ENCODE measurements at regions not wholly inside any gene's neighbourhood (a gene's known extent, or its start where the extent isn't known, plus 50 kb on each side); places are given as distances from the start of the nearest gene placed in this dataset.
A peak's percentile ranks its signal among the peaks of the same experiment; 100 is the strongest.

GRCh38 chr6:130670142-130670541, 157.1 kb upstream of the SMLR1 start:
- H3K9me3 Mint-ChIP-seq = peaks cover 2% of the 10 kb centered on the region
- H3K27me3 Mint-ChIP-seq (ENCODE audit: insufficient read depth, low read depth) = peaks cover 3% of the 10 kb centered on the region
- H3K27ac Mint-ChIP-seq = no peak overlapping the region
- H3K36me3 Mint-ChIP-seq = no peaks in the 10 kb centered on the region
- Histone ChIP-seq H3K4me3 (no peak overlapping the region), H3K9ac (no peak overlapping the region), H3K36me3 (no peaks in the 10 kb centered on the region), H3K9me3 (ENCODE audit: low read depth) (no peaks in the 10 kb centered on the region), H3K27ac (no peak overlapping the region), H3F3A (ENCODE audit: low read depth) (no peaks in the 10 kb centered on the region), H3K4me1 (no peaks in the 10 kb centered on the region), H2AFZ (replicated peaks) (no peak overlapping the region), H3K79me2 (ENCODE audit: low read depth) (no peaks in the 10 kb centered on the region), H3K27me3 (no peaks in the 10 kb centered on the region), H4K20me1 (ENCODE audit: low read depth) (no peaks in the 10 kb centered on the region), H3K4me2 (no peak overlapping the region)
- H3K4me1 Mint-ChIP-seq = peaks cover 5% of the 10 kb centered on the region
- DNase-seq (ENCODE audit: low spot score) = no peak
- TF ChIP-seq EZH2phosphoT487 (IDR thresholded peaks at IDR 0.05) (no peak), CTCF (IDR thresholded peaks at IDR 0.05) (no peak), EZH2 (IDR thresholded peaks at IDR 0.05) (no peak)
- no peak overlapping the region for H3K4me3 Mint-ChIP-seq

GRCh38 chr6:130671119-130671518, 156.1 kb upstream of the SMLR1 start:
- Histone ChIP-seq H2AFZ (replicated peaks) (peak overlapping the region; percentile 76), H3K4me2 (no peak overlapping the region)

GRCh38 chr6:130671577-130671976, 155.6 kb upstream of the SMLR1 start:
- Mint-ChIP-seq H3K36me3 (no peaks in the 10 kb centered on the region), H3K27me3 (ENCODE audit: insufficient read depth, low read depth) (peaks cover 3% of the 10 kb centered on the region), H3K4me1 (peaks cover 9% of the 10 kb centered on the region), H3K4me3 (no peak overlapping the region), H3K9me3 (peaks cover 2% of the 10 kb centered on the region), H3K27ac (no peak overlapping the region)
- Histone ChIP-seq H2AFZ (replicated peaks) (peak overlapping the region; percentile 76), H4K20me1 (ENCODE audit: low read depth) (no peaks in the 10 kb centered on the region), H3K79me2 (ENCODE audit: low read depth) (no peaks in the 10 kb centered on the region), H3K27ac (no peak overlapping the region), H3K4me1 (no peaks in the 10 kb centered on the region), H3K4me3 (no peak overlapping the region), H3K36me3 (no peaks in the 10 kb centered on the region), H3K4me2 (no peak overlapping the region), H3K9me3 (ENCODE audit: low read depth) (no peaks in the 10 kb centered on the region), H3K9ac (no peak overlapping the region), H3F3A (ENCODE audit: low read depth) (no peaks in the 10 kb centered on the region), H3K27me3 (no peaks in the 10 kb centered on the region)
- DNase-seq (ENCODE audit: low spot score) = no peak
- no peak for TF ChIP-seq CTCF (IDR thresholded peaks at IDR 0.05)
- no peak for TF ChIP-seq EZH2 (IDR thresholded peaks at IDR 0.05)

More at GRCh38 chr6:130671119-130671518, 156.1 kb upstream of the SMLR1 start:
- no peaks in the 10 kb centered on the region for H3K9me3 ChIP-seq (ENCODE audit: low read depth)
- no peak overlapping the region for H3K4me3 ChIP-seq
- no peak overlapping the region for H3K27ac ChIP-seq
- H3F3A ChIP-seq (ENCODE audit: low read depth) = no peaks in the 10 kb centered on the region
- DNase-seq (ENCODE audit: low spot score) = no peak
- Mint-ChIP-seq H3K4me1 (peaks cover 5% of the 10 kb centered on the region), H3K9me3 (peaks cover 2% of the 10 kb centered on the region), H3K4me3 (no peak overlapping the region), H3K27ac (peak overlapping the region; percentile 6), H3K36me3 (no peaks in the 10 kb centered on the region), H3K27me3 (ENCODE audit: insufficient read depth, low read depth) (peaks cover 3% of the 10 kb centered on the region)
- TF ChIP-seq EZH2 (IDR thresholded peaks at IDR 0.05) (no peak), CTCF (IDR thresholded peaks at IDR 0.05) (no peak), EZH2phosphoT487 (IDR thresholded peaks at IDR 0.05) (no peak)
- no peaks in the 10 kb centered on the region for H3K27me3 ChIP-seq
- no peaks in the 10 kb centered on the region for H4K20me1 ChIP-seq (ENCODE audit: low read depth)
- H3K4me1 ChIP-seq = no peaks in the 10 kb centered on the region
- H3K79me2 ChIP-seq (ENCODE audit: low read depth) = no peaks in the 10 kb centered on the region
- H3K36me3 ChIP-seq = no peaks in the 10 kb centered on the region
- H3K9ac ChIP-seq = no peak overlapping the region
